Loucy (cell line): ENCODE measurements at regions not wholly inside any gene's neighbourhood (a gene's known extent, or its start where the extent isn't known, plus 50 kb on each side); places are given as distances from the start of the nearest gene placed in this dataset.

ENCODE experiments used
- CTCF ChIP-seq: fragments of 200-600 bp; sonication (generic); conservative IDR thresholded peaks from 2 replicates; pipeline ENCODE4 v1.5.1; 2014; ENCODE audit warnings: mild to moderate bottlenecking, antibody characterized with exemption, low read length
- EZH2phosphoT487 ChIP-seq: fragments of 200-600 bp; IDR thresholded peaks from 2 replicates; pipeline ENCODE4 v1.6.1; 2018; ENCODE audit warnings: antibody characterized with exemption, mild to moderate bottlenecking, moderate library complexity, borderline replicate concordance

GRCh38 chr4:189096108-189096507 lies 844.6 kb upstream of the FRG1 start:
- TF ChIP-seq EZH2phosphoT487 = no peak
- TF ChIP-seq CTCF = no peak
